ENCODE measurements at regions not wholly inside any gene's neighbourhood (a gene's known extent, or its start where the extent isn't known, plus 50 kb on each side); places are given as distances from the start of the nearest gene placed in this dataset.
A peak's percentile ranks its signal among the peaks of the same experiment; 100 is the strongest.

DNA sequence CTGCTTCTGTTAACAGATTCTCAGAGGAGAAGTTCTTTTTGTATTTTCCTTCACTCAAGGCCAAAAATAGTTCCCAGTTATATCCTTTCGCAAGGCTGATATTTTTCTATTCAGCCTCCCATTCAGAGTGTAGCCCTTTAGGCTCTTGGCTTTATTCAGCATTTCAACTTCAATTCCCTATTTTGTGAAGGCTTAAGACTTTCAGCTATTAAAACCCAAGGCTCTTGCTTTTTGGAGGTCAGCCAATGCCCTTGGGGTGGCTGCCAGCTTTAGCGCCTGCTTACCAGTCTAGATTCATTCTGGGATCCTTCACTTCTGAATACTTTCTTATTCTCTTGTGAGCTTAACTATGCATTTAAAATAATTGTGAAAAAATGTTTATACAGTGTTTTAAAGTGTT lies 57.3 kb upstream of the ADGRA3 start:
- peak in 1 of 4 donors; percentile 27 for TF ChIP-seq POLR2AphosphoS5 (IDR thresholded peaks at IDR 0.05)
- TF ChIP-seq, protein P1, sequence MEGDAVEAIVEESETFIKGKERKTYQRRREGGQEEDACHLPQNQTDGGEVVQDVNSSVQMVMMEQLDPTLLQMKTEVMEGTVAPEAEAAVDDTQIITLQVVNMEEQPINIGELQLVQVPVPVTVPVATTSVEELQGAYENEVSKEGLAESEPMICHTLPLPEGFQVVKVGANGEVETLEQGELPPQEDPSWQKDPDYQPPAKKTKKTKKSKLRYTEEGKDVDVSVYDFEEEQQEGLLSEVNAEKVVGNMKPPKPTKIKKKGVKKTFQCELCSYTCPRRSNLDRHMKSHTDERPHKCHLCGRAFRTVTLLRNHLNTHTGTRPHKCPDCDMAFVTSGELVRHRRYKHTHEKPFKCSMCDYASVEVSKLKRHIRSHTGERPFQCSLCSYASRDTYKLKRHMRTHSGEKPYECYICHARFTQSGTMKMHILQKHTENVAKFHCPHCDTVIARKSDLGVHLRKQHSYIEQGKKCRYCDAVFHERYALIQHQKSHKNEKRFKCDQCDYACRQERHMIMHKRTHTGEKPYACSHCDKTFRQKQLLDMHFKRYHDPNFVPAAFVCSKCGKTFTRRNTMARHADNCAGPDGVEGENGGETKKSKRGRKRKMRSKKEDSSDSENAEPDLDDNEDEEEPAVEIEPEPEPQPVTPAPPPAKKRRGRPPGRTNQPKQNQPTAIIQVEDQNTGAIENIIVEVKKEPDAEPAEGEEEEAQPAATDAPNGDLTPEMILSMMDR (IDR thresholded peaks at IDR 0.05) = no peak
- peaks cover 0 to 6% (median 1%) of the 10 kb centered on the region in 4 donors for H3K9me3 ChIP-seq
- peaks cover 0 to 42% (median 28%) of the 10 kb centered on the region in 4 donors for H3K4me1 ChIP-seq
- peak; percentile 88 for DNase-seq
- H3K36me3 ChIP-seq = no peaks in the 10 kb centered on the region
- no peak overlapping the region for H3K4me3 ChIP-seq
- peak overlapping the region; percentile 31 to 79 (median 62) for H3K27ac ChIP-seq
- intact Hi-C loops (cut with DNase I) = loop anchor here (2.0 kb wide), 1 partner anchor 56 kb away; the partner anchor contains the start of gene ADGRA3
- 46 to 61% methylated on average over 2 of the region's 2 CpGs for WGBS, 2 donors
- no peaks in the 10 kb centered on the region for H3K27me3 ChIP-seq

DNA sequence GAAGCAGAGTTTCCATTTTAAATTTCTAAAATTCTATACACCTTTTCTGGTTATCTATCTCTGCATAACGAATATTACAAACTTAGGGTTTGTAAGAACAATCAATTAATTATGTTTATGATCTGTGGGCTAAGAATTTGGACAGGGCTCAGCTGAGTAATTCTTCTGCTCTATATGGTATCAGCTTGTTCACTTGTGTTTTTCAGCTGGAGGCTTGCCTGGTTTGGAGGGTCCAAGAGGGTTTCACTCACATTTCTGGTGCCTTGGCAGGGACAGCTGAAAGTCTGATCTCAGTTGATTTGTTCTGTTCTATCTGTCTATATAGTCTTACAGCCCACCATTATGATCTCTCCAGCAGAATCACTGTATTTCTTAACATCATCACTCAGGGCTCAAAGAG lies 57.8 kb upstream of the ADGRA3 start:
- TF ChIP-seq, protein P1 (IDR thresholded peaks at IDR 0.05) = no peak
- TF ChIP-seq POLR2AphosphoS5 (IDR thresholded peaks at IDR 0.05) (no peak), POLR2A (IDR thresholded peaks at IDR 0.05) (no peak), EP300 (IDR thresholded peaks at IDR 0.05) (no peak)
- no peaks in the 10 kb centered on the region for H3K36me3 ChIP-seq
- H3K27ac ChIP-seq = peak overlapping the region; percentile 31 to 79 (median 62)
- H3K9me3 ChIP-seq = peaks cover 0 to 6% (median 1%) of the 10 kb centered on the region in 4 donors
- no peak overlapping the region for H3K4me3 ChIP-seq
- peaks cover 0 to 46% (median 31%) of the 10 kb centered on the region in 4 donors for H3K4me1 ChIP-seq
- WGBS, 2 donors = 53% methylated on average over 1 of the region's 1 CpG
- H3K27me3 ChIP-seq = no peaks in the 10 kb centered on the region
- intact Hi-C loops (cut with DNase I) = loop anchor here (2.0 kb wide), 1 partner anchor 57 kb away; the partner anchor contains the start of gene ADGRA3
- no peak for DNase-seq

DNA sequence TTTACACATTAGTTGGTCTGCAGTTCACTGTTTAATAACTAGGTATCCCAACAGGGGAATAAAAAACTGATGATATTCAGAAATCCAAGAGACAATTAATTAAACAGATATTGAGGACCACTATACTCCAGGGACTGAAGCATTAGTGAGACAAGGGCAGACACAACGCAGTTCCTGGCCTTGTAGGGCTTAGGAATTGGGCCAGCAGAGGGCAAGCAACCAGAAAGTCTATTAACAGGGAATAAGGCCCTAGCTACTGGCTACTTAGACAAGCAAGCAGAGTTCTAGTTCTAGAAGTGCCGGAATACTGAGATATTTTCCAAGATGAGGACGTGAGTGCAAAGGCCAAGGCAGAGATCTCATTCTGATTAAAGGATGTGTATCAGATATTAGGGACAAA lies 58.6 kb upstream of the ADGRA3 start:
- H3K9me3 ChIP-seq = peaks cover 0 to 3% (median 1%) of the 10 kb centered on the region in 4 donors

DNA sequence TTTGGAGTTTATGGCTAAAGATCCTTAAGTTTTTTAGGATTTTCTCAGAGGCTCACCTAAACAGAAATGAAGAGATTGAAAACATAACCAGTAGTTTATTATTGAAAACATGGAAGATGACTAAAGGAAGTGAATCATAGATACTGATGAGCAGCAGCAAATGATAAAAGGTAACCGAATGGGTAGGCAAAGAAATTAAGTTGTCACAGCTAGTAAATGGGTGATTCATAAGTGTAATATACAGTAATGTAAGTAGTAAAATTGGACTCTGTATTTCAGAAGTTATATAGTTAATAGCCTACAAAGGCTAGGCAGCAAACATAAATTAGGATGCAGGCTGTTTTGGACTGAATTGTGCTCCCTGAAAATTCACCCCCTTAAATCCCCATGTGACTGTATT lies 59.0 kb upstream of the ADGRA3 start:
- TF ChIP-seq POLR2AphosphoS5 (IDR thresholded peaks at IDR 0.05) (no peak), POLR2A (IDR thresholded peaks at IDR 0.05) (no peak), EP300 (IDR thresholded peaks at IDR 0.05) (no peak)
- TF ChIP-seq, protein P1 (IDR thresholded peaks at IDR 0.05) = no peak
- intact Hi-C loops (cut with DNase I) = no loop called here
- Histone ChIP-seq H3K36me3 (no peaks in the 10 kb centered on the region), H3K27ac (peak overlapping the region in 3 of 4 donors; percentile 53 to 79 (median 71)), H3K4me1 (peaks cover 0 to 48% (median 31%) of the 10 kb centered on the region in 4 donors), H3K9me3 (peaks cover 0 to under 1% (median under 1%) of the 10 kb centered on the region in 4 donors), H3K4me3 (no peak overlapping the region), H3K27me3 (no peaks in the 10 kb centered on the region)
- DNase-seq = no peak
- 32 to 70% methylated on average over 1 of the region's 1 CpG for WGBS, 2 donors

More for the DNA sequence above, 58.6 kb upstream of the ADGRA3 start:
- Histone ChIP-seq H3K27ac (peak overlapping the region in 3 of 4 donors; percentile 53 to 79 (median 71)), H3K27me3 (no peaks in the 10 kb centered on the region), H3K4me3 (no peak overlapping the region), H3K36me3 (no peaks in the 10 kb centered on the region), H3K4me1 (peaks cover 0 to 48% (median 31%) of the 10 kb centered on the region in 4 donors)
- intact Hi-C loops (cut with DNase I) = no loop called here
- TF ChIP-seq POLR2AphosphoS5 (IDR thresholded peaks at IDR 0.05) (no peak), EP300 (IDR thresholded peaks at IDR 0.05) (no peak), POLR2A (IDR thresholded peaks at IDR 0.05) (no peak)
- TF ChIP-seq, protein P1 (IDR thresholded peaks at IDR 0.05) = no peak
- WGBS, 2 donors = 85 to 88% methylated on average over 3 of the region's 3 CpGs
- no peak for DNase-seq

DNA sequence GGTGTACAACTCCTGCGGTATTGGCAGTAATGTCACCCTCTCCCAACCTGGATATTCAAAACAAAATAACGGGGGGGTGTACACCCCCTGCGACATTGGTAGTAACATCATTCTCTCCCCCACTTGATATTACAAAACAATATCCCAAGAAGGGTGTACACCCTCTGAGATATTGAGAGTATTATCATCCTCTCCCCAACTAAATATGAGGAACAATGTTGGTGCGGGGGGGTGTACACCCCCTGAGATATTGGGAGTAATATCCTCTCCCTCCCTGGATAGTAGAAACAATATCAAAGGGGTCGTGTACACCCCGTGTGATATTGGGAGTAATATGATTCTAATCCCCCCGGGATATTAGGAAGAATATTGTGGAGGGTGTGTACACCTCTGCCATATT lies 71.4 kb upstream of the ADGRA3 start:
- no peaks in the 10 kb centered on the region for H3K36me3 ChIP-seq
- 87 to 89% methylated on average over 7 of the region's 7 CpGs for WGBS, 2 donors
- H3K27ac ChIP-seq = no peak overlapping the region
- H3K4me3 ChIP-seq = no peak overlapping the region
- DNase-seq = no peak
- intact Hi-C loops (cut with DNase I) = no loop called here
- H3K27me3 ChIP-seq = no peaks in the 10 kb centered on the region
- no peak for TF ChIP-seq EP300 (IDR thresholded peaks at IDR 0.05)
- TF ChIP-seq, protein P1 (IDR thresholded peaks at IDR 0.05) = no peak
- TF ChIP-seq POLR2A (IDR thresholded peaks at IDR 0.05) = no peak
- no peak for TF ChIP-seq POLR2AphosphoS5 (IDR thresholded peaks at IDR 0.05)
- H3K4me1 ChIP-seq = no peaks in the 10 kb centered on the region
- no peaks in the 10 kb centered on the region for H3K9me3 ChIP-seq

Measured in sigmoid colon (tissue), 6 donors.